KMS-11 (cell line): ENCODE measurements at regions not wholly inside any gene's neighbourhood (a gene's known extent, or its start where the extent isn't known, plus 50 kb on each side); places are given as distances from the start of the nearest gene placed in this dataset.

Source experiments
- H2AFZ ChIP-seq: fragments of 200-600 bp; sonication (generic); 2 replicates; pipeline ENCODE4 v1.6.1; 2016; ENCODE audit warnings: antibody characterized with exemption, mixed run types, low read depth
- H3K27ac ChIP-seq: fragments of 200-600 bp; sonication (generic); 2 replicates; pipeline ENCODE4 v1.6.1; 2016; ENCODE audit warnings: mild to moderate bottlenecking, mixed run types
- H3K27me3 ChIP-seq: fragments of 200-600 bp; sonication (generic); 2 replicates; pipeline ENCODE4 v1.6.1; 2017; ENCODE audit warnings: mild to moderate bottlenecking, low read depth, mixed run types, moderate library complexity; ENCODE audit not compliant: insufficient read depth
- H3K36me3 ChIP-seq: fragments of 200-600 bp; sonication (generic); 2 replicates; pipeline ENCODE4 v1.6.1; 2017; ENCODE audit warnings: mild to moderate bottlenecking, mixed run types; ENCODE audit not compliant: insufficient read depth
- H3K4me1 ChIP-seq: fragments of 200-600 bp; sonication (generic); 2 replicates; pipeline ENCODE4 v1.6.1; 2016; ENCODE audit warnings: mild to moderate bottlenecking, low read depth, mixed run types; ENCODE audit not compliant: poor library complexity, severe bottlenecking
- H3K4me2 ChIP-seq: fragments of 200-600 bp; sonication (generic); 2 replicates; pipeline ENCODE4 v1.7.0; 2016; ENCODE audit warnings: mild to moderate bottlenecking, mixed run types
- H3K4me3 ChIP-seq: fragments of 200-600 bp; sonication (generic); IDR thresholded peaks from 2 replicates; pipeline ENCODE4 v1.6.1; 2017; ENCODE audit warnings: low read depth, low read length, mixed read lengths; ENCODE audit not compliant: insufficient read depth
- H3K79me2 ChIP-seq: fragments of 200-600 bp; sonication (generic); 2 replicates; pipeline ENCODE4 v1.6.1; 2016; ENCODE audit warnings: low read depth, mixed run types; ENCODE audit not compliant: insufficient read depth
- H3K9ac ChIP-seq: fragments of 200-600 bp; sonication (generic); 2 replicates; pipeline ENCODE4 v1.6.1; 2016; ENCODE audit warnings: mild to moderate bottlenecking, mixed run types
- H4K20me1 ChIP-seq: fragments of 200-600 bp; sonication (generic); 2 replicates; pipeline ENCODE4 v1.6.1; 2016; ENCODE audit warnings: mild to moderate bottlenecking, mixed run types; ENCODE audit not compliant: insufficient read depth
- CTCF ChIP-seq: fragments of 200-600 bp; sonication (generic); conservative IDR thresholded peaks from 2 replicates; pipeline ENCODE4 v1.6.1; 2017; ENCODE audit warnings: low read depth, mild to moderate bottlenecking, antibody characterized with exemption, low read length, moderate library complexity, mixed read lengths

- Histone ChIP-seq H3K27ac (no peak overlapping the region), H3K36me3 (no peaks in the 10 kb centered on the region), H4K20me1 (no peaks in the 10 kb centered on the region), H3K4me3 (no peak overlapping the region), H3K27me3 (no peaks in the 10 kb centered on the region), H3K9ac (no peak overlapping the region), H3K79me2 (no peaks in the 10 kb centered on the region), H3K4me2 (no peak overlapping the region), H2AFZ (no peak overlapping the region), H3K4me1 (no peaks in the 10 kb centered on the region)
- TF ChIP-seq CTCF: no peak
These were observed 120.7 kb upstream of the BANK1 start for GRCh38 chr4:101669832-101670188.

- H4K20me1 ChIP-seq: no peaks in the 10 kb centered on the region
- H3K27ac ChIP-seq: no peak overlapping the region
- H3K4me2 ChIP-seq: no peak overlapping the region
- H2AFZ ChIP-seq: no peak overlapping the region
- no peaks in the 10 kb centered on the region for H3K36me3 ChIP-seq
- H3K4me1 ChIP-seq: no peaks in the 10 kb centered on the region
- H3K27me3 ChIP-seq: no peaks in the 10 kb centered on the region
- no peak overlapping the region for H3K4me3 ChIP-seq
- no peak for TF ChIP-seq CTCF
- no peak overlapping the region for H3K9ac ChIP-seq
- no peaks in the 10 kb centered on the region for H3K79me2 ChIP-seq
These were observed 121.2 kb upstream of the BANK1 start for GRCh38 chr4:101669138-101669831.

- Histone ChIP-seq H4K20me1 (no peaks in the 10 kb centered on the region), H3K9ac (no peak overlapping the region), H2AFZ (no peak overlapping the region), H3K79me2 (no peaks in the 10 kb centered on the region), H3K4me3 (no peak overlapping the region), H3K4me2 (no peak overlapping the region), H3K27me3 (no peaks in the 10 kb centered on the region), H3K27ac (no peak overlapping the region), H3K4me1 (no peaks in the 10 kb centered on the region), H3K36me3 (no peaks in the 10 kb centered on the region)
- no peak for TF ChIP-seq CTCF
These were observed 123.2 kb upstream of the BANK1 start for GRCh38 chr4:101667348-101667747.

GRCh38 chr4:101660607-101661006 lies 129.9 kb upstream of the BANK1 start:
- H3K79me2 ChIP-seq: no peaks in the 10 kb centered on the region
- H3K27me3 ChIP-seq: no peaks in the 10 kb centered on the region
- H3K36me3 ChIP-seq: no peaks in the 10 kb centered on the region
- H3K27ac ChIP-seq: no peak overlapping the region
- TF ChIP-seq CTCF: no peak
- H3K4me3 ChIP-seq: no peak overlapping the region
- no peak overlapping the region for H3K4me2 ChIP-seq
- no peaks in the 10 kb centered on the region for H4K20me1 ChIP-seq
- H3K4me1 ChIP-seq: no peaks in the 10 kb centered on the region
- no peak overlapping the region for H3K9ac ChIP-seq
- H2AFZ ChIP-seq: no peak overlapping the region
